ENCODE measurements at regions not wholly inside any gene's neighbourhood (a gene's known extent, or its start where the extent isn't known, plus 50 kb on each side); places are given as distances from the start of the nearest gene placed in this dataset.

GRCh38 chr16:86296256-86296655 lies 214.1 kb upstream of the FOXF1 start:
- H3K27ac ChIP-seq, result no peak overlapping the region
- POLR2A ChIA-PET (ENCODE audit: low non-redundant PET), result no interaction called here
- TF ChIP-seq CTCF (conservative IDR thresholded peaks at IDR 0.05; ENCODE audit: low read depth), result no peak
- no peak for DNase-seq (ENCODE audit: low spot score)
- CTCF ChIA-PET, result no interaction called here

GRCh38 chr16:86297391-86297790 lies 212.9 kb upstream of the FOXF1 start:
- no peak for DNase-seq (ENCODE audit: low spot score)
- POLR2A ChIA-PET (ENCODE audit: low non-redundant PET), result no interaction called here
- CTCF ChIA-PET, result interaction anchor here (0.6 kb wide), 1 partner anchor 44 kb away, joined by 4 read pairs; no protein-coding TSS in a partner anchor
- TF ChIP-seq CTCF (conservative IDR thresholded peaks at IDR 0.05; ENCODE audit: low read depth), result no peak
- no peak overlapping the region for H3K27ac ChIP-seq

GRCh38 chr16:86297866-86298757 lies 212.2 kb upstream of the FOXF1 start:
- TF ChIP-seq CTCF (conservative IDR thresholded peaks at IDR 0.05; ENCODE audit: low read depth), result no peak
- no peak for DNase-seq (ENCODE audit: low spot score)
- ChIA-PET POLR2A (ENCODE audit: low non-redundant PET) (no interaction called here), CTCF (no interaction called here)
- no peak overlapping the region for H3K27ac ChIP-seq

GRCh38 chr16:86298758-86299134 lies 211.6 kb upstream of the FOXF1 start:
- no peak for TF ChIP-seq CTCF (conservative IDR thresholded peaks at IDR 0.05; ENCODE audit: low read depth)
- no peak overlapping the region for H3K27ac ChIP-seq
- DNase-seq (ENCODE audit: low spot score), result no peak
- CTCF ChIA-PET, result no interaction called here
- POLR2A ChIA-PET (ENCODE audit: low non-redundant PET), result no interaction called here

GRCh38 chr16:86299882-86300610 lies 210.3 kb upstream of the FOXF1 start:
- H3K27ac ChIP-seq, result no peak overlapping the region
- ChIA-PET CTCF (interaction anchor here (0.7 kb wide), 1 partner anchor 69 kb away, joined by 3 read pairs; no protein-coding TSS in a partner anchor), POLR2A (ENCODE audit: low non-redundant PET) (no interaction called here)
- no peak for TF ChIP-seq CTCF (conservative IDR thresholded peaks at IDR 0.05; ENCODE audit: low read depth)
- no peak for DNase-seq (ENCODE audit: low spot score)

GRCh38 chr16:86300746-86301481 lies 209.4 kb upstream of the FOXF1 start:
- DNase-seq (ENCODE audit: low spot score), result no peak
- no peak for TF ChIP-seq CTCF (conservative IDR thresholded peaks at IDR 0.05; ENCODE audit: low read depth)
- CTCF ChIA-PET, result no interaction called here
- POLR2A ChIA-PET (ENCODE audit: low non-redundant PET), result no interaction called here
- H3K27ac ChIP-seq, result no peak overlapping the region
